Tibial artery (tissue), 4 donors: ENCODE measurements at regions not wholly inside any gene's neighbourhood (a gene's known extent, or its start where the extent isn't known, plus 50 kb on each side); places are given as distances from the start of the nearest gene placed in this dataset.

Experiments
- DNase-seq, 2 donors: peaks; one replicate each; pipeline ENCODE4 v3.0.0-alpha.2; 2019
- H3K27ac ChIP-seq, 2 donors: fragments of 200-600 bp; sonication (generic) in 1 of 2; 1 replicate in 1 of 2; 2 replicates in 1 of 2; pipeline ENCODE4 v1.5.1; 2018 to 2019; ENCODE audit warnings: mild to moderate bottlenecking in 1 of 2
- H3K27me3 ChIP-seq, 2 donors: fragments of 200-600 bp; sonication (generic) in 1 of 2; one replicate each; pipeline versions ENCODE4 v1.5.1 to v1.6.0; 2016 to 2019
- H3K36me3 ChIP-seq, 3 donors: fragments of 200-600 bp; sonication (generic) in 2 of 3; one replicate each; pipeline ENCODE4 v1.5.1; 2016 to 2019; ENCODE audit warnings: mild to moderate bottlenecking in 2 of 3
- H3K4me1 ChIP-seq, 4 donors: fragments of 200-600 bp; sonication (generic) in 2 of 4; 1 replicate in 3 of 4; 2 replicates in 1 of 4; pipeline ENCODE4 v1.5.1; 2016 to 2019
- H3K4me3 ChIP-seq, 2 donors: fragments of 200-600 bp; sonication (generic) in 1 of 2; 1 replicate in 1 of 2; 2 replicates in 1 of 2; pipeline ENCODE4 v1.5.1; 2018 to 2019; ENCODE audit warnings: mild to moderate bottlenecking in 2 of 2
- H3K9me3 ChIP-seq, 3 donors: fragments of 200-600 bp; sonication (generic) in 1 of 3; one replicate each; pipeline ENCODE4 v1.5.1; 2016 to 2019
- intact Hi-C: fragments of 100-400 bp; cut with DNase I; formaldehyde crosslinking; loops from one replicate; pipeline ENCODE4 v1.15.0; 2023; ENCODE audit warnings: low total_unique reads
- TF ChIP-seq, protein P1 (sequence below), 2 experiments: fragments of 200-600 bp in 1 of 2; fragments of 450-650 bp in 1 of 2; IDR thresholded peaks; one replicate each; pipeline ENCODE4 v1.5.1; 2017 to 2019; ENCODE audit warnings: antibody characterized with exemption in 2 of 2, mild to moderate bottlenecking in 1 of 2, moderate library complexity in 1 of 2

GRCh38 chr1:220323717-220324116 lies 51.5 kb upstream of the RAB3GAP2 start:
- Histone ChIP-seq H3K36me3 (no peaks in the 10 kb centered on the region), H3K4me1 (no peaks in the 10 kb centered on the region), H3K27me3 (no peaks in the 10 kb centered on the region), H3K4me3 (no peak overlapping the region), H3K9me3 (no peaks in the 10 kb centered on the region), H3K27ac (no peak overlapping the region)
- DNase-seq, result no peak
- intact Hi-C loops, result no loop called here
- TF ChIP-seq, protein P1, sequence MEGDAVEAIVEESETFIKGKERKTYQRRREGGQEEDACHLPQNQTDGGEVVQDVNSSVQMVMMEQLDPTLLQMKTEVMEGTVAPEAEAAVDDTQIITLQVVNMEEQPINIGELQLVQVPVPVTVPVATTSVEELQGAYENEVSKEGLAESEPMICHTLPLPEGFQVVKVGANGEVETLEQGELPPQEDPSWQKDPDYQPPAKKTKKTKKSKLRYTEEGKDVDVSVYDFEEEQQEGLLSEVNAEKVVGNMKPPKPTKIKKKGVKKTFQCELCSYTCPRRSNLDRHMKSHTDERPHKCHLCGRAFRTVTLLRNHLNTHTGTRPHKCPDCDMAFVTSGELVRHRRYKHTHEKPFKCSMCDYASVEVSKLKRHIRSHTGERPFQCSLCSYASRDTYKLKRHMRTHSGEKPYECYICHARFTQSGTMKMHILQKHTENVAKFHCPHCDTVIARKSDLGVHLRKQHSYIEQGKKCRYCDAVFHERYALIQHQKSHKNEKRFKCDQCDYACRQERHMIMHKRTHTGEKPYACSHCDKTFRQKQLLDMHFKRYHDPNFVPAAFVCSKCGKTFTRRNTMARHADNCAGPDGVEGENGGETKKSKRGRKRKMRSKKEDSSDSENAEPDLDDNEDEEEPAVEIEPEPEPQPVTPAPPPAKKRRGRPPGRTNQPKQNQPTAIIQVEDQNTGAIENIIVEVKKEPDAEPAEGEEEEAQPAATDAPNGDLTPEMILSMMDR (IDR thresholded peaks at IDR 0.05), result no peak

GRCh38 chr1:220322570-220322969 lies 50.3 kb upstream of the RAB3GAP2 start:
- Histone ChIP-seq H3K36me3 (no peaks in the 10 kb centered on the region), H3K9me3 (no peaks in the 10 kb centered on the region), H3K4me3 (no peak overlapping the region), H3K4me1 (no peaks in the 10 kb centered on the region), H3K27me3 (no peaks in the 10 kb centered on the region), H3K27ac (no peak overlapping the region)
- TF ChIP-seq, protein P1 (IDR thresholded peaks at IDR 0.05), result no peak
- intact Hi-C loops, result no loop called here
- DNase-seq, result no peak
